ENCODE measurements at regions not wholly inside any gene's neighbourhood (a gene's known extent, or its start where the extent isn't known, plus 50 kb on each side); places are given as distances from the start of the nearest gene placed in this dataset.
A peak's percentile ranks its signal among the peaks of the same experiment; 100 is the strongest.

DNA sequence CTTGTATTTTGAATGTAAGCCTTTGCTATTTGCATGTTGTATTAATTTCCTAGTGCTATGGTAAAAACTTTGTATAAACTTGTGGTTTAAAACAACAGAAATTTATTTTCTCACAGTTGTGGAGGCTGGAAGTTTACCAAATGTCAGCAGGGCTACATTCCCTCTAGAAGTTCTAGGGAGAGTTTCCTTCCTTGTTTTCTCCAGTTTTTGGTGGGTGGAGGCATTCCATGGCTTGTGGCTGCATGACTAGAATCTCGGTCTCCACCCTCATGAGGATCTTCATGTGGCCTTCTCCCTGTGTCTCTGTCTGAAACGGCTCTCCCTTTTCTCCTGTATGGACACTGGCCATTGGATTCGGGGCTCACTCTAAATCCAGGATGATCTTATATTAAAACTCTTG, 482.2 kb upstream of the GOT2 start:
- TF ChIP-seq TAF1 (conservative IDR thresholded peaks at IDR 0.05) (no peak), RAD21 (IDR thresholded peaks at IDR 0.05) (no peak), FOXA1 (IDR thresholded peaks at IDR 0.05) (no peak), SP1 (IDR thresholded peaks at IDR 0.05) (no peak), FOXA2 (IDR thresholded peaks at IDR 0.05) (no peak), GABPA (IDR thresholded peaks at IDR 0.05 in 1 of 2, conservative IDR thresholded peaks at IDR 0.05 in 1 of 2) (no peak), NR2F2 (IDR thresholded peaks at IDR 0.05) (no peak), HNF4G (IDR thresholded peaks at IDR 0.05) (no peak), HNF4A (conservative IDR thresholded peaks at IDR 0.05) (no peak), RXRA (IDR thresholded peaks at IDR 0.05) (no peak), YY1 (IDR thresholded peaks at IDR 0.05) (no peak), JUND (IDR thresholded peaks at IDR 0.05) (no peak), EGR1 (IDR thresholded peaks at IDR 0.05; ENCODE audit: low read depth in 2 of 2) (no peak)
- TF ChIP-seq, protein P1, sequence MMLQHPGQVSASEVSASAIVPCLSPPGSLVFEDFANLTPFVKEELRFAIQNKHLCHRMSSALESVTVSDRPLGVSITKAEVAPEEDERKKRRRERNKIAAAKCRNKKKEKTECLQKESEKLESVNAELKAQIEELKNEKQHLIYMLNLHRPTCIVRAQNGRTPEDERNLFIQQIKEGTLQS (IDR thresholded peaks at IDR 0.05): no peak
- TF ChIP-seq, protein P2, sequence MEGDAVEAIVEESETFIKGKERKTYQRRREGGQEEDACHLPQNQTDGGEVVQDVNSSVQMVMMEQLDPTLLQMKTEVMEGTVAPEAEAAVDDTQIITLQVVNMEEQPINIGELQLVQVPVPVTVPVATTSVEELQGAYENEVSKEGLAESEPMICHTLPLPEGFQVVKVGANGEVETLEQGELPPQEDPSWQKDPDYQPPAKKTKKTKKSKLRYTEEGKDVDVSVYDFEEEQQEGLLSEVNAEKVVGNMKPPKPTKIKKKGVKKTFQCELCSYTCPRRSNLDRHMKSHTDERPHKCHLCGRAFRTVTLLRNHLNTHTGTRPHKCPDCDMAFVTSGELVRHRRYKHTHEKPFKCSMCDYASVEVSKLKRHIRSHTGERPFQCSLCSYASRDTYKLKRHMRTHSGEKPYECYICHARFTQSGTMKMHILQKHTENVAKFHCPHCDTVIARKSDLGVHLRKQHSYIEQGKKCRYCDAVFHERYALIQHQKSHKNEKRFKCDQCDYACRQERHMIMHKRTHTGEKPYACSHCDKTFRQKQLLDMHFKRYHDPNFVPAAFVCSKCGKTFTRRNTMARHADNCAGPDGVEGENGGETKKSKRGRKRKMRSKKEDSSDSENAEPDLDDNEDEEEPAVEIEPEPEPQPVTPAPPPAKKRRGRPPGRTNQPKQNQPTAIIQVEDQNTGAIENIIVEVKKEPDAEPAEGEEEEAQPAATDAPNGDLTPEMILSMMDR (IDR thresholded peaks at IDR 0.05; ENCODE audit: low read depth, low read length, missing input control): no peak
- TF ChIP-seq, protein P3, sequence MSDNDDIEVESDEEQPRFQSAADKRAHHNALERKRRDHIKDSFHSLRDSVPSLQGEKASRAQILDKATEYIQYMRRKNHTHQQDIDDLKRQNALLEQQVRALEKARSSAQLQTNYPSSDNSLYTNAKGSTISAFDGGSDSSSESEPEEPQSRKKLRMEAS (IDR thresholded peaks at IDR 0.05): no peak
- TF ChIP-seq, protein P4, sequence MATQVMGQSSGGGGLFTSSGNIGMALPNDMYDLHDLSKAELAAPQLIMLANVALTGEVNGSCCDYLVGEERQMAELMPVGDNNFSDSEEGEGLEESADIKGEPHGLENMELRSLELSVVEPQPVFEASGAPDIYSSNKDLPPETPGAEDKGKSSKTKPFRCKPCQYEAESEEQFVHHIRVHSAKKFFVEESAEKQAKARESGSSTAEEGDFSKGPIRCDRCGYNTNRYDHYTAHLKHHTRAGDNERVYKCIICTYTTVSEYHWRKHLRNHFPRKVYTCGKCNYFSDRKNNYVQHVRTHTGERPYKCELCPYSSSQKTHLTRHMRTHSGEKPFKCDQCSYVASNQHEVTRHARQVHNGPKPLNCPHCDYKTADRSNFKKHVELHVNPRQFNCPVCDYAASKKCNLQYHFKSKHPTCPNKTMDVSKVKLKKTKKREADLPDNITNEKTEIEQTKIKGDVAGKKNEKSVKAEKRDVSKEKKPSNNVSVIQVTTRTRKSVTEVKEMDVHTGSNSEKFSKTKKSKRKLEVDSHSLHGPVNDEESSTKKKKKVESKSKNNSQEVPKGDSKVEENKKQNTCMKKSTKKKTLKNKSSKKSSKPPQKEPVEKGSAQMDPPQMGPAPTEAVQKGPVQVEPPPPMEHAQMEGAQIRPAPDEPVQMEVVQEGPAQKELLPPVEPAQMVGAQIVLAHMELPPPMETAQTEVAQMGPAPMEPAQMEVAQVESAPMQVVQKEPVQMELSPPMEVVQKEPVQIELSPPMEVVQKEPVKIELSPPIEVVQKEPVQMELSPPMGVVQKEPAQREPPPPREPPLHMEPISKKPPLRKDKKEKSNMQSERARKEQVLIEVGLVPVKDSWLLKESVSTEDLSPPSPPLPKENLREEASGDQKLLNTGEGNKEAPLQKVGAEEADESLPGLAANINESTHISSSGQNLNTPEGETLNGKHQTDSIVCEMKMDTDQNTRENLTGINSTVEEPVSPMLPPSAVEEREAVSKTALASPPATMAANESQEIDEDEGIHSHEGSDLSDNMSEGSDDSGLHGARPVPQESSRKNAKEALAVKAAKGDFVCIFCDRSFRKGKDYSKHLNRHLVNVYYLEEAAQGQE (IDR thresholded peaks at IDR 0.05): no peak
- Histone ChIP-seq H3K9ac (ENCODE audit: low read depth in 1 of 2, low read length in 2 of 2) (no peak overlapping the region), H3K4me3 (ENCODE audit: low read depth in 1 of 3, low read length in 3 of 3) (no peak overlapping the region), H3K4me1 (ENCODE audit: control insufficient read depth in 4 of 4, insufficient read depth in 4 of 4, low read length in 3 of 4) (peaks cover 0 to 2% (median 0%) of the 10 kb centered on the region in 4 donors), H3K9me3 (ENCODE audit: control insufficient read depth in 4 of 4, low read length in 3 of 4) (peaks cover 0 to 3% (median 0%) of the 10 kb centered on the region in 4 donors), H3K36me3 (ENCODE audit: control insufficient read depth in 4 of 4, insufficient read depth in 3 of 4, low read depth in 1 of 4, low read length in 3 of 4) (no peaks in the 10 kb centered on the region), H3K27ac (ENCODE audit: low read depth in 1 of 2, low read length in 2 of 2) (no peak overlapping the region), H3K27me3 (ENCODE audit: control insufficient read depth in 4 of 4, insufficient read depth in 4 of 4, low read length in 3 of 4) (no peaks in the 10 kb centered on the region)
- no peak for DNase-seq (ENCODE audit: low spot score)
- WGBS: 90% methylated on average over 3 of the region's 3 CpGs

DNA sequence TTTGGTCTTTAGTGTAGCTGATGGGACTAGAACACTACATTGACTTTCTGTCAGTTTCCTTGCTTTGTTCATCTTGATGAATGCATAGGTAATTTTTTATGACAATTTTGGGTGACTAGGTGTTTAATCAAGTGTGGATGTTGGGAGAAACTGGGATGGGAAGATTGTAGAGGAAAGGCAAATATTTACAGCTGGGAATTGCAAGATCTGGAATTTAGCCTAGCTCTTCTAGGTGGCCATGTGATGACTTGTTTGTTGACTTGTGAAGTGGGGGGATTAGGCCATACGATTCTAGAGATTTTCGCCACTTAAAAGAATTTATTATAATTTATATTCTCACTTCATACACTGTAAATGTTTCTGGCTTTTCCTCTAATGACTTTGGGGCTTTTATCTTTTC, 480.3 kb upstream of the GOT2 start:
- Histone ChIP-seq H3K27me3 (ENCODE audit: control insufficient read depth in 4 of 4, insufficient read depth in 4 of 4, low read length in 3 of 4) (no peaks in the 10 kb centered on the region), H3K4me1 (ENCODE audit: control insufficient read depth in 4 of 4, insufficient read depth in 4 of 4, low read length in 3 of 4) (peaks cover 0 to 2% (median 0%) of the 10 kb centered on the region in 4 donors), H3K36me3 (ENCODE audit: control insufficient read depth in 4 of 4, insufficient read depth in 3 of 4, low read depth in 1 of 4, low read length in 3 of 4) (no peaks in the 10 kb centered on the region), H3K9ac (ENCODE audit: low read depth in 1 of 2, low read length in 2 of 2) (no peak overlapping the region), H3K27ac (ENCODE audit: low read depth in 1 of 2, low read length in 2 of 2) (no peak overlapping the region), H3K9me3 (ENCODE audit: control insufficient read depth in 4 of 4, low read length in 3 of 4) (peaks cover 0 to 3% (median 0%) of the 10 kb centered on the region in 4 donors), H3K4me3 (ENCODE audit: low read depth in 1 of 3, low read length in 3 of 3) (no peak overlapping the region)
- DNase-seq (ENCODE audit: low spot score): no peak
- 26% methylated on average over 2 of the region's 2 CpGs for WGBS
- TF ChIP-seq, protein P3 (IDR thresholded peaks at IDR 0.05): peak; percentile 56
- TF ChIP-seq FOXA2 (IDR thresholded peaks at IDR 0.05): peak; percentile 62
- TF ChIP-seq GABPA (IDR thresholded peaks at IDR 0.05 in 1 of 2, conservative IDR thresholded peaks at IDR 0.05 in 1 of 2): no peak
- TF ChIP-seq EGR1 (IDR thresholded peaks at IDR 0.05; ENCODE audit: low read depth in 2 of 2): no peak
- TF ChIP-seq YY1 (IDR thresholded peaks at IDR 0.05): peak; percentile 42
- no peak for TF ChIP-seq NR2F2 (IDR thresholded peaks at IDR 0.05)
- peak in 1 of 2 donors; percentile 53 for TF ChIP-seq JUND (IDR thresholded peaks at IDR 0.05)
- TF ChIP-seq HNF4G (IDR thresholded peaks at IDR 0.05): no peak
- TF ChIP-seq HNF4A (conservative IDR thresholded peaks at IDR 0.05): peak; percentile 75 to 81
- TF ChIP-seq SP1 (IDR thresholded peaks at IDR 0.05): peak; percentile 42
- TF ChIP-seq RAD21 (IDR thresholded peaks at IDR 0.05): no peak
- TF ChIP-seq TAF1 (conservative IDR thresholded peaks at IDR 0.05): no peak
- peak in 1 of 2 donors; percentile 61 for TF ChIP-seq RXRA (IDR thresholded peaks at IDR 0.05)
- peak; percentile 76 for TF ChIP-seq FOXA1 (IDR thresholded peaks at IDR 0.05)
- TF ChIP-seq, protein P2 (IDR thresholded peaks at IDR 0.05; ENCODE audit: low read depth, low read length, missing input control): no peak
- TF ChIP-seq, protein P1 (IDR thresholded peaks at IDR 0.05): no peak
- TF ChIP-seq, protein P5, sequence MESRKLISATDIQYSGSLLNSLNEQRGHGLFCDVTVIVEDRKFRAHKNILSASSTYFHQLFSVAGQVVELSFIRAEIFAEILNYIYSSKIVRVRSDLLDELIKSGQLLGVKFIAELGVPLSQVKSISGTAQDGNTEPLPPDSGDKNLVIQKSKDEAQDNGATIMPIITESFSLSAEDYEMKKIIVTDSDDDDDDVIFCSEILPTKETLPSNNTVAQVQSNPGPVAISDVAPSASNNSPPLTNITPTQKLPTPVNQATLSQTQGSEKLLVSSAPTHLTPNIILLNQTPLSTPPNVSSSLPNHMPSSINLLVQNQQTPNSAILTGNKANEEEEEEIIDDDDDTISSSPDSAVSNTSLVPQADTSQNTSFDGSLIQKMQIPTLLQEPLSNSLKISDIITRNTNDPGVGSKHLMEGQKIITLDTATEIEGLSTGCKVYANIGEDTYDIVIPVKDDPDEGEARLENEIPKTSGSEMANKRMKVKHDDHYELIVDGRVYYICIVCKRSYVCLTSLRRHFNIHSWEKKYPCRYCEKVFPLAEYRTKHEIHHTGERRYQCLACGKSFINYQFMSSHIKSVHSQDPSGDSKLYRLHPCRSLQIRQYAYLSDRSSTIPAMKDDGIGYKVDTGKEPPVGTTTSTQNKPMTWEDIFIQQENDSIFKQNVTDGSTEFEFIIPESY (IDR thresholded peaks at IDR 0.05): peak; percentile 21

Data from liver (tissue), 8 donors.